BLaER1 treated with 17β-estradiol and CSF1 and Interleukin-3, amounts not matched to agents 10 nM and 100 nM (cell line): ENCODE measurements at regions not wholly inside any gene's neighbourhood (a gene's known extent, or its start where the extent isn't known, plus 50 kb on each side); places are given as distances from the start of the nearest gene placed in this dataset.

Experiments used
- H3K27ac ChIP-seq, 11 experiments: shearing (Covaris generic); formaldehyde crosslinking; 2 replicates each; pipeline ENCODE4 v1.8.1; 2022
- H3K27me3 ChIP-seq, 11 experiments: shearing (Covaris generic); formaldehyde crosslinking; 2 replicates each; pipeline ENCODE4 v1.8.1; 2022
- H3K36me3 ChIP-seq, 11 experiments: shearing (Covaris generic); formaldehyde crosslinking; 2 replicates each; pipeline ENCODE4 v1.8.1; 2022
- H3K4me1 ChIP-seq, 10 experiments: shearing (Covaris generic); formaldehyde crosslinking; 2 replicates each; pipeline ENCODE4 v1.8.1; 2022
- H3K4me2 ChIP-seq, 11 experiments: shearing (Covaris generic); formaldehyde crosslinking; 2 replicates each; pipeline ENCODE4 v1.8.1; 2022
- H3K4me3 ChIP-seq, 10 experiments: shearing (Covaris generic); formaldehyde crosslinking; 2 replicates each; pipeline ENCODE4 v1.8.1; 2022
- H3K9ac ChIP-seq, 11 experiments: shearing (Covaris generic); formaldehyde crosslinking; 2 replicates each; pipeline ENCODE4 v1.8.1; 2022
- H3K9me3 ChIP-seq, 11 experiments: shearing (Covaris generic); formaldehyde crosslinking; replicated peaks in 1 of 11; 2 replicates each; pipeline ENCODE4 v1.8.1; 2022
- H4K20me1 ChIP-seq, 11 experiments: shearing (Covaris generic); formaldehyde crosslinking; 2 replicates each; pipeline ENCODE4 v1.8.1; 2022
- Cebpa-rat ChIP-seq, 11 experiments: shearing (Covaris generic); IDR thresholded peaks; 2 replicates each; pipeline ENCODE4 v1.8.1; 2022

- H3K36me3 ChIP-seq: no peaks in the 10 kb centered on the region
- H3K4me1 ChIP-seq: no peaks in the 10 kb centered on the region
- H3K9ac ChIP-seq: no peak overlapping the region
- no peak overlapping the region for H3K4me2 ChIP-seq
- H3K27ac ChIP-seq: no peak overlapping the region
- no peaks in the 10 kb centered on the region for H3K9me3 ChIP-seq
- H3K27me3 ChIP-seq: no peaks in the 10 kb centered on the region
- no peak overlapping the region for H3K4me3 ChIP-seq
- TF ChIP-seq Cebpa-rat (IDR thresholded peaks at IDR 0.05): no peak
- no peaks in the 10 kb centered on the region for H4K20me1 ChIP-seq
These were observed 346.6 kb downstream of the FBXO8 start for GRCh38 chr4:173936861-173937260.

DNA sequence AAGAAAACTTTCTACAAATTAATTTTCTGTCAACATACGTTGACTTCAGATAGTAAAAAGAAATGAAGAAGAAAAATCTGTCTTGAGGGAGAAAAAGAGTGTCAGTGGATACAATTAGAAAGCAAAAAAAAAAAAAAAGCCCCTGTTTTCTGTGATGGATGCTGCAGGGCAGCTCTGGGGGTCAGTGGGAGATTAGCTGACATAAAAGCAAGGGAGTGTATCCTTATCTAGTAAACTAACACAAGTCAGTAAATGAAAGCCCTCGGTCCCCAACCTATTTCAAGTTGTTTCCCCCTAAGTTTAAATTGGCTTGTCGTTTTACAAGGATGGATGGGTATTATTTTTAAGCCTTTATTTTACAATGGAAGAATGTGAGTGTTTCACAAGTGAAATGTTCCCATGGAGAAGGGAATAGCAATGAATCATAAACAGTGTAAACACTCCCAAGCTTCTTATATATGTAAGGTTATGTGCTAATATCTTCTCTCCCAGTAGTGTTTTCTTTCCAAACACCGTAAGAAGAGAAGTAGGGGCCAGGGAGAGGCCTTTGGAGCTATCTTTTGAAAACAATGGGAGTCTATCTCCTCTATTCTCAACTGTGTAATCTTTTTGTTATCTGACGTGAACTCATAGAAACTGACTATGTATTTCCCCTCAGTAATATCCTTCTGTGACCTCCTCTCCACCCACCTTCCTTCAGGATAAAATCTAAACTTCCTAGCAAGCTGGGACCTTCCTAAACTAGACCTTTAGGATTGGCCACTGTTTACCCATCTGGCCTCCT, 347.7 kb downstream of the FBXO8 start:
- no peak overlapping the region for H3K27ac ChIP-seq
- H3K27me3 ChIP-seq: no peaks in the 10 kb centered on the region
- H4K20me1 ChIP-seq: no peaks in the 10 kb centered on the region
- no peak overlapping the region for H3K9ac ChIP-seq
- no peaks in the 10 kb centered on the region for H3K36me3 ChIP-seq
- H3K4me2 ChIP-seq: no peak overlapping the region
- no peaks in the 10 kb centered on the region for H3K4me1 ChIP-seq
- no peak for TF ChIP-seq Cebpa-rat (IDR thresholded peaks at IDR 0.05)
- H3K4me3 ChIP-seq: no peak overlapping the region
- no peaks in the 10 kb centered on the region for H3K9me3 ChIP-seq

- no peaks in the 10 kb centered on the region for H3K4me1 ChIP-seq
- no peaks in the 10 kb centered on the region for H3K36me3 ChIP-seq
- no peak overlapping the region for H3K4me2 ChIP-seq
- H3K27ac ChIP-seq: no peak overlapping the region
- no peaks in the 10 kb centered on the region for H4K20me1 ChIP-seq
- no peaks in the 10 kb centered on the region for H3K9me3 ChIP-seq
- H3K27me3 ChIP-seq: no peaks in the 10 kb centered on the region
- TF ChIP-seq Cebpa-rat (IDR thresholded peaks at IDR 0.05): no peak
- H3K9ac ChIP-seq: no peak overlapping the region
- no peak overlapping the region for H3K4me3 ChIP-seq
These were observed 348.4 kb downstream of the FBXO8 start for GRCh38 chr4:173934933-173935620.

- no peaks in the 10 kb centered on the region for H3K9me3 ChIP-seq
- H3K27me3 ChIP-seq: no peaks in the 10 kb centered on the region
- no peak overlapping the region for H3K4me3 ChIP-seq
- no peaks in the 10 kb centered on the region for H4K20me1 ChIP-seq
- no peak overlapping the region for H3K4me2 ChIP-seq
- no peaks in the 10 kb centered on the region for H3K4me1 ChIP-seq
- no peak overlapping the region for H3K27ac ChIP-seq
- H3K36me3 ChIP-seq: no peaks in the 10 kb centered on the region
- no peak for TF ChIP-seq Cebpa-rat (IDR thresholded peaks at IDR 0.05)
- H3K9ac ChIP-seq: no peak overlapping the region
These were observed 349.3 kb downstream of the FBXO8 start for GRCh38 chr4:173934201-173934600.

GRCh38 chr4:173932701-173933100, 350.8 kb downstream of the FBXO8 start:
- Histone ChIP-seq H3K9ac (no peak overlapping the region), H3K4me2 (no peak overlapping the region), H3K4me1 (no peaks in the 10 kb centered on the region), H3K27me3 (no peaks in the 10 kb centered on the region), H4K20me1 (no peaks in the 10 kb centered on the region), H3K27ac (no peak overlapping the region), H3K4me3 (no peak overlapping the region), H3K9me3 (no peaks in the 10 kb centered on the region), H3K36me3 (no peaks in the 10 kb centered on the region)
- TF ChIP-seq Cebpa-rat (IDR thresholded peaks at IDR 0.05): no peak

DNA sequence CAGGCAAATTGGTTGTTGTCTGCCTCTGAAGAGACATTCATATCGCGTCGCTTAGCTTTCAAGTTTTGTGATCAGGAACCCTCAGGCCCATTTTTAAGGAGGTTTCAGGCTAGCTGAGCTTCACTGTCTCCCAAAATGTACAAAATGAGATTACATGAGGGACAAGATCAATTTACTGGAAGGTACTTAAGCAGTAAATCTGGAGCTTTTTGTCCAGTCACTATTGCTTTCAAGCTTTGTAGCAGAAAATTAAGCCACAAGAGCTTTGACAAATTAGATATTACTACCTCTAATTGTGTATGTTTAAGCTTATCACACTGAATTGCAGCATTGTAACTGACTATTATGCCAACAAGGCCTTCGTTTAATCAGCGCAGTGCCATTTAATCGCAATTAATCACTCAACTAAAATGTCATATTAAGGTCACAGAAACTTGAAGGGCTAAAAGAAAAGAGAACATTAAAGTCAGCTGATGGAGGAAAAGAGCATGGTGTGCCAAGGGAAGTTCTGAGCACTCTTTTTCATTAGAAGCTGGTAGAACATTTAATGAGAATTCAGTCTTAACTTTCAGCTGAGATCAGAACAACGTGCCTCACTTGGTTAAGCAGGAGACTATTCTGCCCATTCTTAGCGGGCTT, 353.0 kb downstream of the FBXO8 start:
- Histone ChIP-seq H3K9ac (no peak overlapping the region), H3K4me1 (peaks cover 0 to 8% (median 4%) of the 10 kb centered on the region in 10 experiments; a peak in 14 of 20 replicates), H3K27ac (no peak overlapping the region), H3K4me3 (no peak overlapping the region), H3K36me3 (no peaks in the 10 kb centered on the region), H3K4me2 (no peak overlapping the region), H4K20me1 (no peaks in the 10 kb centered on the region), H3K9me3 (no peaks in the 10 kb centered on the region), H3K27me3 (no peaks in the 10 kb centered on the region)
- no peak for TF ChIP-seq Cebpa-rat (IDR thresholded peaks at IDR 0.05)

- no peak overlapping the region for H3K27ac ChIP-seq
- peaks cover 3 to 13% (median 9%) of the 10 kb centered on the region in 10 experiments for H3K4me1 ChIP-seq
- no peak overlapping the region for H3K4me2 ChIP-seq
- H4K20me1 ChIP-seq: no peaks in the 10 kb centered on the region
- H3K27me3 ChIP-seq: no peaks in the 10 kb centered on the region
- no peaks in the 10 kb centered on the region for H3K9me3 ChIP-seq
- H3K4me3 ChIP-seq: no peak overlapping the region
- no peak overlapping the region for H3K9ac ChIP-seq
- H3K36me3 ChIP-seq: no peaks in the 10 kb centered on the region
- no peak for TF ChIP-seq Cebpa-rat (IDR thresholded peaks at IDR 0.05)
These were observed 353.5 kb downstream of the FBXO8 start for GRCh38 chr4:173929921-173930320.

- Histone ChIP-seq H3K36me3 (no peaks in the 10 kb centered on the region), H3K4me2 (peak overlapping the region; percentile 29 to 68 (median 47); a peak in 21 of 22 replicates), H4K20me1 (no peaks in the 10 kb centered on the region), H3K27ac (no peak overlapping the region), H3K4me1 (peaks cover 9 to 22% (median 17%) of the 10 kb centered on the region in 10 experiments), H3K9me3 (no peaks in the 10 kb centered on the region), H3K4me3 (no peak overlapping the region), H3K27me3 (no peaks in the 10 kb centered on the region), H3K9ac (no peak overlapping the region)
- TF ChIP-seq Cebpa-rat (IDR thresholded peaks at IDR 0.05): no peak
These were observed 358.9 kb downstream of the FBXO8 start for GRCh38 chr4:173924561-173924960.

GRCh38 chr4:173919861-173920260, 363.6 kb downstream of the FBXO8 start:
- TF ChIP-seq Cebpa-rat (IDR thresholded peaks at IDR 0.05): no peak
- H3K27ac ChIP-seq: no peak overlapping the region
- H3K4me3 ChIP-seq: no peak overlapping the region
- H3K36me3 ChIP-seq: no peaks in the 10 kb centered on the region
- H3K4me2 ChIP-seq: no peak overlapping the region
- no peaks in the 10 kb centered on the region for H4K20me1 ChIP-seq
- no peaks in the 10 kb centered on the region for H3K27me3 ChIP-seq
- no peaks in the 10 kb centered on the region; a peak in 1 of 22 replicates for H3K9me3 ChIP-seq
- no peak overlapping the region for H3K9ac ChIP-seq
- H3K4me1 ChIP-seq: peaks cover 6 to 8% (median 7%) of the 10 kb centered on the region in 10 experiments
